ENCODE measurements at regions not wholly inside any gene's neighbourhood (a gene's known extent, or its start where the extent isn't known, plus 50 kb on each side); places are given as distances from the start of the nearest gene placed in this dataset.
"Not testable (repeated sequence)": the region's sequence is repeated elsewhere in the genome, so short reads cannot be mapped to it uniquely, and the experiment has no call there.

DNA sequence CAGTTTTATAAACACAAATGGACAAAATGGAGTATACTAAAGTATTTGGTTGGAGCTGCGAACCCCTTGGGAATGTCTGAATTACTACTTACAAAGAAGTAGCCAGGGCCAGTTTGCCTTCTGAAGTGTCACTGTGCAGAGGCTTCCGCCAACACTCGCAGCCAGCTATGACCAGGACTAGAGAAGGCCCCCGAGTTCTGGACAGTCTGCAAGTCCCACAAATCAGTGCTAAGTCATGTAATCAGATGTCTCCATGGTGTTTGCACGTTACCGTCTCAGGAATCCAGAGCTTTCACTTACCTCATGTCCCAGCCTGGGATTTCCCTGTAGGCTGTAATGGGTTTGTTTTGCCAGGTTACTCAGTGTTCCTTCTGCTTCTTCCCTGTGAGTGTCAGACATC, 106.6 kb upstream of the SPAG17 start:
- Histone ChIP-seq H3K4me3 (no peak overlapping the region), H3K27me3 (no peaks in the 10 kb centered on the region), H3K36me3 (no peaks in the 10 kb centered on the region), H3K4me1 (no peaks in the 10 kb centered on the region), H3K27ac (no peak overlapping the region), H3K9me3 (no peaks in the 10 kb centered on the region)
- no peak for TF ChIP-seq POLR2A (IDR thresholded peaks at IDR 0.05)
- TF ChIP-seq, protein P1, sequence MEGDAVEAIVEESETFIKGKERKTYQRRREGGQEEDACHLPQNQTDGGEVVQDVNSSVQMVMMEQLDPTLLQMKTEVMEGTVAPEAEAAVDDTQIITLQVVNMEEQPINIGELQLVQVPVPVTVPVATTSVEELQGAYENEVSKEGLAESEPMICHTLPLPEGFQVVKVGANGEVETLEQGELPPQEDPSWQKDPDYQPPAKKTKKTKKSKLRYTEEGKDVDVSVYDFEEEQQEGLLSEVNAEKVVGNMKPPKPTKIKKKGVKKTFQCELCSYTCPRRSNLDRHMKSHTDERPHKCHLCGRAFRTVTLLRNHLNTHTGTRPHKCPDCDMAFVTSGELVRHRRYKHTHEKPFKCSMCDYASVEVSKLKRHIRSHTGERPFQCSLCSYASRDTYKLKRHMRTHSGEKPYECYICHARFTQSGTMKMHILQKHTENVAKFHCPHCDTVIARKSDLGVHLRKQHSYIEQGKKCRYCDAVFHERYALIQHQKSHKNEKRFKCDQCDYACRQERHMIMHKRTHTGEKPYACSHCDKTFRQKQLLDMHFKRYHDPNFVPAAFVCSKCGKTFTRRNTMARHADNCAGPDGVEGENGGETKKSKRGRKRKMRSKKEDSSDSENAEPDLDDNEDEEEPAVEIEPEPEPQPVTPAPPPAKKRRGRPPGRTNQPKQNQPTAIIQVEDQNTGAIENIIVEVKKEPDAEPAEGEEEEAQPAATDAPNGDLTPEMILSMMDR (IDR thresholded peaks at IDR 0.05), result no peak
- no peak for DNase-seq

- Histone ChIP-seq H3K27ac (no peak overlapping the region), H3K9me3 (no peaks in the 10 kb centered on the region), H3K36me3 (no peaks in the 10 kb centered on the region), H3K4me1 (no peaks in the 10 kb centered on the region), H3K27me3 (no peaks in the 10 kb centered on the region), H3K4me3 (no peak overlapping the region)
- TF ChIP-seq, protein P1 (IDR thresholded peaks at IDR 0.05), result no peak
- TF ChIP-seq POLR2A (IDR thresholded peaks at IDR 0.05), result no peak
- DNase-seq, result no peak
Observed at GRCh38 chr1:118290571-118290970, 105.5 kb upstream of the SPAG17 start.

DNA sequence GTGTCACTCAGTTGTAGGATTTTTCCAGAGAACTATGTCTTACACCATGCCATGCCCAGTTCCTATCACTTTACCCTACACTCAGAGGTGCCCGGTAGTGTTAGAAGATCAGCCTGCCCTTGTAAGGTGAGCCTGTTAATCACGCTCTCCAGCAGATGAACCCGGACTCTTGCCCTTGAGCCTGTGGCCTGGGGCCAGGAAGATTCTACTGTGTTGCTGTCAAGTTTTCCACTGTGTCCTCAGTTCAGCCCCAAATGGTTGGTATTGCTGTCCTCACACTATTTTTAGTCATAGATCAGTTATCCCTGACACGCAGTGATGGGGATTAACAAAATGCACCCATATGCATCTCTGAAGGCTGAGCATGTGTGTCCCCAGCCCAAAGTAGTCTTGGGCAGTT, 105.0 kb upstream of the SPAG17 start:
- no peak overlapping the region for H3K27ac ChIP-seq
- TF ChIP-seq, protein P1 (IDR thresholded peaks at IDR 0.05), result no peak
- no peaks in the 10 kb centered on the region for H3K27me3 ChIP-seq
- H3K4me1 ChIP-seq, result no peaks in the 10 kb centered on the region
- no peaks in the 10 kb centered on the region for H3K9me3 ChIP-seq
- H3K36me3 ChIP-seq, result no peaks in the 10 kb centered on the region
- H3K4me3 ChIP-seq, result no peak overlapping the region
- no peak for DNase-seq

DNA sequence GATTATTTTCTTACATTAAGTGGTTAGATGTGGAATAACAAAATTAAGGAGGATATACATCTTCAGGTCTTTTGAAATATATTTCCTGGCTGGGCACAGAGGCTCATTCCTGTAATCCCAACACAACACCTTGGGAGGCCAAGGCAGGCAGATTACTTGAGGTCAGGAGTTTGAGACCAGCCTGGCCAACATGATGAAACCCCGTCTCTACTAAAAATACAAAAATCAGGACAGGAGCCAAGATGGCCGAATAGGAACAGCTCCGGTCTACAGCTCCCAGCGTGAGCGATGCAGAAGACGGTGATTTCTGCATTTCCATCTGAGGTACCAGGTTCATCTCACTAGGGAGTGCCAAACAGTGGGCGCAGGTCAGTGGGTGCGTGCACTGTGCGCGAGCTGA, 95.6 kb upstream of the SPAG17 start:
- not testable (repeated sequence) for DNase-seq, H3K27ac ChIP-seq, H3K4me1 ChIP-seq, H3K27me3 ChIP-seq, H3K36me3 ChIP-seq, H3K9me3 ChIP-seq, H3K4me3 ChIP-seq

DNA sequence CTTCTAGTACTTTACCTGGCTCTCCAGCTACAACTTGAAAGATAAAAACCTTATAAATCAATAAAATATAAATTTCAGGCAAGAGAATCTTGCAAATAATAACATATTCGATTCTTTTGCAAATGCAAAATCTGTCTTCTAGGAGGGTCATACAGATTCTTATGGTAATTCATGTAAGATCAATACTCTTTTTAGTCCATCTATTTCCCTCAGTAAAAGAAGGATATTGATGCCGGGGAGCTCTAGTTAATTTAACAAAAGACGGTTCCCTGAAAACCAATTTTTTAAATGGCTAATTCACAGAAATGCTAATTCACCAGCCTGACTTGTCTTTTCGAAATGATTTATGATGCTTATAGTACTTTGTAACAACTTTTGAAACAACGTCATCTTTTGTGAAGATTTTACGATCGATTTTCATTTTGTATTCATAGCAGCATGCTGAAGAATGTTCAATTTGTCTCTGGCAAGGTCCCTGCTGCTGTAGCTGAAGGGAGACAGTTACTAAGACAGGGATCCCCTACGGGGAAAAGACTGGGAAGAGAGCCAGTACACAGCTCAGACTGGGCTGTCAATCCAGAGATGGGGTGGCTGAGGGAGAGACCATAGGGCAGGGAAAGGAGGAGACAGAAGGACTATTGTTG, 90.6 kb upstream of the SPAG17 start:
- TF ChIP-seq, protein P1 (IDR thresholded peaks at IDR 0.05), result no peak
- TF ChIP-seq POLR2A (IDR thresholded peaks at IDR 0.05), result no peak
- Histone ChIP-seq H3K27me3 (no peaks in the 10 kb centered on the region), H3K4me3 (no peak overlapping the region), H3K36me3 (no peaks in the 10 kb centered on the region), H3K4me1 (no peaks in the 10 kb centered on the region), H3K9me3 (no peaks in the 10 kb centered on the region), H3K27ac (no peak overlapping the region)
- no peak for DNase-seq

GRCh38 chr1:118272884-118273283, 87.9 kb upstream of the SPAG17 start:
- DNase-seq, result no peak
- no peak for TF ChIP-seq POLR2A (IDR thresholded peaks at IDR 0.05)
- TF ChIP-seq, protein P1 (IDR thresholded peaks at IDR 0.05), result no peak
- Histone ChIP-seq H3K27ac (no peak overlapping the region), H3K27me3 (no peaks in the 10 kb centered on the region), H3K9me3 (no peaks in the 10 kb centered on the region), H3K4me1 (no peaks in the 10 kb centered on the region), H3K4me3 (no peak overlapping the region), H3K36me3 (no peaks in the 10 kb centered on the region)
